SK-N-SH treated with all-trans-retinoic acid at 6 μM for 48 hours (cell line): ENCODE measurements at regions not wholly inside any gene's neighbourhood (a gene's known extent, or its start where the extent isn't known, plus 50 kb on each side); places are given as distances from the start of the nearest gene placed in this dataset.
"Not testable (repeated sequence)": the region's sequence is repeated elsewhere in the genome, so short reads cannot be mapped to it uniquely, and the experiment has no call there.

Experiments used
- ATAC-seq: fragments of 200-7000 bp; cut with Tn5 transposase; 3 replicates; pipeline ENCODE4 v1.9.1; 2020; ENCODE audit warnings: mild to moderate bottlenecking, moderate library complexity
- ARNTL ChIP-seq: fragments of 450-650 bp; formaldehyde crosslinking; IDR thresholded peaks from 2 replicates; pipeline ENCODE4 v1.5.0; 2020; ENCODE audit warnings: low read depth, mild to moderate bottlenecking, moderate library complexity, borderline replicate concordance
- BACH2 ChIP-seq: fragments of 250-450 bp; sonication (Bioruptor Pico); IDR thresholded peaks from 2 replicates; pipeline ENCODE4 v1.9.0; 2021; ENCODE audit warnings: mild to moderate bottlenecking, borderline replicate concordance
- CREB5 ChIP-seq: fragments of 250-450 bp; sonication (Bioruptor Pico); IDR thresholded peaks from 2 replicates; pipeline ENCODE4 v1.5.1; 2020; ENCODE audit warnings: low read depth, mild to moderate bottlenecking, moderate library complexity
- CSDC2 ChIP-seq: fragments of 250-450 bp; sonication (Bioruptor Pico); IDR thresholded peaks from 2 replicates; pipeline ENCODE4 v1.5.0; 2020; ENCODE audit warnings: mild to moderate bottlenecking, moderate library complexity
- ESRRG ChIP-seq: fragments of 250-450 bp; sonication (Bioruptor Pico); IDR thresholded peaks from 2 replicates; pipeline ENCODE4 v1.6.1; 2021; ENCODE audit warnings: mild to moderate bottlenecking
- GLIS3 ChIP-seq: fragments of 250-450 bp; sonication (Bioruptor Pico); IDR thresholded peaks from 2 replicates; pipeline ENCODE4 v1.5.0; 2020; ENCODE audit warnings: mild to moderate bottlenecking, moderate library complexity
- OSR1 ChIP-seq: fragments of 250-450 bp; sonication (Bioruptor Pico); IDR thresholded peaks from 2 replicates; pipeline ENCODE4 v1.8.0; 2022; ENCODE audit warnings: moderate library complexity, mild to moderate bottlenecking, inconsistent platforms
- PATZ1 ChIP-seq: fragments of 250-450 bp; sonication (Bioruptor Pico); IDR thresholded peaks from 2 replicates; pipeline ENCODE4 v1.8.0; 2020; ENCODE audit warnings: mild to moderate bottlenecking, moderate library complexity, borderline replicate concordance
- POU6F1 ChIP-seq: fragments of 250-450 bp; sonication (Bioruptor Pico); IDR thresholded peaks from 2 replicates; pipeline ENCODE4 v1.8.0; 2021; ENCODE audit warnings: low read depth, mild to moderate bottlenecking, moderate library complexity, borderline replicate concordance
- PPARA ChIP-seq: fragments of 250-450 bp; sonication (Bioruptor Pico); IDR thresholded peaks from 2 replicates; pipeline ENCODE4 v1.5.0; 2020; ENCODE audit warnings: mild to moderate bottlenecking, borderline replicate concordance
- RARB ChIP-seq: fragments of 250-450 bp; sonication (Bioruptor Pico); IDR thresholded peaks from 2 replicates; pipeline ENCODE4 v1.8.0; 2021; ENCODE audit warnings: mild to moderate bottlenecking, moderate library complexity
- SNAI2 ChIP-seq: fragments of 250-450 bp; sonication (Bioruptor Pico); IDR thresholded peaks from 2 replicates; pipeline ENCODE4 v1.5.0; 2020; ENCODE audit warnings: mild to moderate bottlenecking, moderate library complexity
- TCF4 ChIP-seq: fragments of 250-450 bp; sonication (Bioruptor Pico); IDR thresholded peaks from 2 replicates; pipeline ENCODE4 v1.8.0; 2021; ENCODE audit warnings: mild to moderate bottlenecking, moderate library complexity, borderline replicate concordance
- TOX ChIP-seq: fragments of 250-450 bp; sonication (Bioruptor Pico); IDR thresholded peaks from 2 replicates; pipeline ENCODE4 v1.8.0; 2021; ENCODE audit warnings: mild to moderate bottlenecking, moderate library complexity, borderline replicate concordance
- TSHZ2 ChIP-seq: fragments of 250-450 bp; sonication (Bioruptor Pico); IDR thresholded peaks from 2 replicates; pipeline ENCODE4 v1.5.0; 2020; ENCODE audit warnings: mild to moderate bottlenecking, moderate library complexity
- ZC3H10 ChIP-seq: fragments of 250-450 bp; sonication (Bioruptor Pico); IDR thresholded peaks from 2 replicates; pipeline ENCODE4 v1.5.1; 2021; ENCODE audit warnings: mild to moderate bottlenecking, moderate library complexity
- ZFP3 ChIP-seq: fragments of 250-450 bp; sonication (Bioruptor Pico); IDR thresholded peaks from 2 replicates; pipeline ENCODE4 v1.5.0; 2020; ENCODE audit warnings: mild to moderate bottlenecking, moderate library complexity
- ZFP30 ChIP-seq: fragments of 450-650 bp; formaldehyde crosslinking; IDR thresholded peaks from 2 replicates; pipeline ENCODE4 v1.5.0; 2022; ENCODE audit warnings: mild to moderate bottlenecking, moderate library complexity
- ZNF565 ChIP-seq: fragments of 450-650 bp; formaldehyde crosslinking; conservative IDR thresholded peaks from 2 replicates; pipeline ENCODE4 v1.5.0; 2020; ENCODE audit warnings: low read depth, mild to moderate bottlenecking, moderate library complexity
- ZNF70 ChIP-seq: fragments of 450-650 bp; formaldehyde crosslinking; IDR thresholded peaks from 2 replicates; pipeline ENCODE4 v1.5.0; 2020; ENCODE audit warnings: mild to moderate bottlenecking, moderate library complexity
- TF ChIP-seq, protein P1 (sequence below): fragments of 250-450 bp; sonication (Bioruptor Pico); IDR thresholded peaks from 2 replicates; pipeline ENCODE4 v1.5.1; 2021; ENCODE audit warnings: mild to moderate bottlenecking, moderate library complexity

GRCh38 chr12:96085475-96085874 is 50.1 kb upstream of the LTA4H start:
- TF ChIP-seq OSR1 (CRISPR knock-in tag): no peak
- TF ChIP-seq BACH2 (CRISPR knock-in tag): no peak
- TF ChIP-seq ESRRG (CRISPR knock-in tag): no peak
- no peak for TF ChIP-seq ZC3H10 (CRISPR knock-in tag)
- no peak for TF ChIP-seq RARB (CRISPR knock-in tag)
- no peak for TF ChIP-seq GLIS3 (CRISPR knock-in tag)
- TF ChIP-seq PATZ1 (CRISPR knock-in tag): no peak
- no peak for TF ChIP-seq ARNTL (CRISPR knock-in tag)
- no peak for TF ChIP-seq CREB5
- TF ChIP-seq TCF4 (CRISPR knock-in tag): no peak
- no peak for ATAC-seq

DNA sequence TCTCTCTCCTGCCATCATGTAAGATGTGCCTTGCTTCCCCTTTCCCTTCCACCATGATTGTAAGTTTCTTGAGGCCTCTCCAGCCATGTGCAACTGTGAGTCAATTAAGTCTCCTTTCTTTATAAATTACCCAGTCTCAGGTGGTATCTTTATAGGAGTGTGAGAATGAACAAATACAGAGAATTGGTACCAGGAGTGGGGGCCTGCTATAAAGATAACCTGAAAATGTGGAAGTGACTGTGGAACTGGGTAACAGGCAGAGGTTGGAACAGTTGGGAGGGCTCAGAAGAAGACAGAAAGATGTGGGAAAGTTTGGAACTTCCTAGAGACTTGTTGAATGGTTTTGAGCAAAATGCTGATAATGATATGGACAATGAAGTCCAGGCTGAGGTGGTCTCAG is 50.8 kb upstream of the LTA4H start:
- not testable (repeated sequence) for ATAC-seq

GRCh38 chr12:96091833-96092232 is 56.4 kb upstream of the LTA4H start:
- no peak for TF ChIP-seq OSR1 (CRISPR knock-in tag)
- no peak for TF ChIP-seq RARB (CRISPR knock-in tag)
- no peak for TF ChIP-seq CSDC2 (CRISPR knock-in tag)
- no peak for TF ChIP-seq ZC3H10 (CRISPR knock-in tag)
- ATAC-seq: no peak

DNA sequence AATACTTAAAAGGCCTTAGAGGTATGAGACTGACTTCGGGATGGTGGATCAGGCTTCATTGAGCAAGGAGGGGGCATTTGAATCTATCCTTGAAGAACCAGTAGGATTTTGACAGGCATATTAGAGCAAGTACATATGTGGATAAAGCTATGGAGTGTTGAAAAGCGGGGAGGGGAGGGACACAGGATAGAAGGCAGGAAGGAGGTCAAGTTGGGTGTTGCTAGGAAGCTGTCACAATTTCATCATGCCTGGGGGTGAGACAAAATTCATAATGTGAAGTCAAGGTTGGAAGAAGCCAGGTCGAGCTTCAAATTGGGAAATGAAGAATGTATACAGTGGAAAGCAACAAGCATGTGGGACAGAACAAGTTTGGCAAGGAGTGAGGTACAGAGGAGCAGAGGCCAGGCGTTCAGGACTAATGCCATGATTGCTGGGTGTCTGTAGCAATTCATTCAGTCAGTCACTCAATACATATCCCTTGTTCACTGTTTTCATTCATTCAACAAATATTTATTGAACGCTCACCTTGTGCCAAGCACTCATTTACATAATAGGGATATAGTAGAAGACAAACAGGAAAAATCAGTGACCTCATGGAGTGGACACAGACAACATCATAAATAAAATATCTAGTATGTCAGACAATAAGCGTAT is 58.3 kb upstream of the LTA4H start:
- no peak for TF ChIP-seq PPARA (CRISPR knock-in tag)
- no peak for TF ChIP-seq ARNTL (CRISPR knock-in tag)
- TF ChIP-seq ZNF70: no peak
- TF ChIP-seq TCF4 (CRISPR knock-in tag): no peak
- no peak for TF ChIP-seq ZFP30
- TF ChIP-seq POU6F1 (CRISPR knock-in tag): no peak
- TF ChIP-seq TOX (CRISPR knock-in tag): no peak
- no peak for TF ChIP-seq ZC3H10 (CRISPR knock-in tag)
- no peak for TF ChIP-seq GLIS3 (CRISPR knock-in tag)
- ATAC-seq: no peak

DNA sequence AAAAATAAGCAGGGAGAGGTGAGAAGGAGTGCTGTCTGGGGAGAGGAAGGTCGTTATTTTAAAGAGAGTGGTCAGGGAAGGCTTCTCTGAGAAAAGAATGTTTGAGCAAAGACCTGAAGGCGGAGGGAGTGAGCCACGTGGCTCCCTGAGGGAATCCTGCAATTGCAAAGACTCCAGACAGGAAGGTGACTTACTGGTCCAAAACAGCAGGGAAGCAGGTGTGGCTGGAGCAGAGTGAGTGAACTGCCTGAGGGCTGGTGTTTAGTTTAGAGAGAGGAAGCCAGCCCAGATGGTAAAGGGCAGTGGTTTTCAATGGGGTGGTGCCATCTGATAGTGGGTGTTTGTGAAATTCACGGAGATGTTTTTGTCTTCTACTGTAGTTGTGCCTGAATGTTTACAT is 58.8 kb upstream of the LTA4H start:
- no peak for ATAC-seq

More for the DNA sequence above, 58.8 kb upstream of the LTA4H start:
- TF ChIP-seq ZFP30 (no peak), ESRRG (CRISPR knock-in tag) (no peak), SNAI2 (CRISPR knock-in tag) (no peak), OSR1 (CRISPR knock-in tag) (no peak), TSHZ2 (CRISPR knock-in tag) (no peak), BACH2 (CRISPR knock-in tag) (no peak), RARB (CRISPR knock-in tag) (no peak), ZFP3 (CRISPR knock-in tag) (no peak), ZNF565 (no peak), POU6F1 (CRISPR knock-in tag) (no peak)
- TF ChIP-seq, protein P1, sequence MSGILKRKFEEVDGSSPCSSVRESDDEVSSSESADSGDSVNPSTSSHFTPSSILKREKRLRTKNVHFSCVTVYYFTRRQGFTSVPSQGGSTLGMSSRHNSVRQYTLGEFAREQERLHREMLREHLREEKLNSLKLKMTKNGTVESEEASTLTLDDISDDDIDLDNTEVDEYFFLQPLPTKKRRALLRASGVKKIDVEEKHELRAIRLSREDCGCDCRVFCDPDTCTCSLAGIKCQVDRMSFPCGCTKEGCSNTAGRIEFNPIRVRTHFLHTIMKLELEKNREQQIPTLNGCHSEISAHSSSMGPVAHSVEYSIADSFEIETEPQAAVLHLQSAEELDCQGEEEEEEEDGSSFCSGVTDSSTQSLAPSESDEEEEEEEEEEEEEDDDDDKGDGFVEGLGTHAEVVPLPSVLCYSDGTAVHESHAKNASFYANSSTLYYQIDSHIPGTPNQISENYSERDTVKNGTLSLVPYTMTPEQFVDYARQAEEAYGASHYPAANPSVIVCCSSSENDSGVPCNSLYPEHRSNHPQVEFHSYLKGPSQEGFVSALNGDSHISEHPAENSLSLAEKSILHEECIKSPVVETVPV (CRISPR knock-in tag): no peak
